ENCODE measurements at regions not wholly inside any gene's neighbourhood (a gene's known extent, or its start where the extent isn't known, plus 50 kb on each side); places are given as distances from the start of the nearest gene placed in this dataset.
A peak's percentile ranks its signal among the peaks of the same experiment; 100 is the strongest.

GRCh38 chr5:119795768-119796167 lies 166.4 kb downstream of the FAM170A start:
- Histone ChIP-seq H2BK120ac (ENCODE audit: low read depth, low read length) (no peak overlapping the region), H3K4me3 (ENCODE audit: low read length) (no peak overlapping the region), H3K4me1 (ENCODE audit: control insufficient read depth, low read depth, low read length) (peaks cover under 1% of the 10 kb centered on the region), H3K56ac (ENCODE audit: low read length) (no peak overlapping the region), H3K79me2 (ENCODE audit: control insufficient read depth, insufficient read depth, low read length) (no peaks in the 10 kb centered on the region), H4K8ac (ENCODE audit: low read depth, low read length) (no peak overlapping the region), H2BK15ac (replicated peaks; ENCODE audit: low read depth) (no peak overlapping the region), H3K18ac (ENCODE audit: low read length) (no peak overlapping the region), H3K9ac (ENCODE audit: low read length) (no peak overlapping the region), H2AK5ac (ENCODE audit: low read length) (no peak overlapping the region), H3K79me1 (ENCODE audit: low read length) (no peaks in the 10 kb centered on the region), H3K27ac (ENCODE audit: low read depth, low read length) (no peak overlapping the region), H4K5ac (ENCODE audit: low read length) (no peak overlapping the region), H2BK5ac (ENCODE audit: low read length) (no peak overlapping the region), H3K27me3 (ENCODE audit: insufficient read depth, low read length, poor library complexity) (no peaks in the 10 kb centered on the region), H3K36me3 (ENCODE audit: control insufficient read depth, insufficient read depth, low read length) (no peaks in the 10 kb centered on the region), H3K23ac (ENCODE audit: low read length) (no peak overlapping the region), H3K4ac (ENCODE audit: low read depth, low read length) (no peak overlapping the region), H3K4me2 (ENCODE audit: low read length) (no peak overlapping the region)
- no CpG with 5 or more reads among the region's 2 CpGs for WGBS (ENCODE audit: extremely low coverage, insufficient coverage, low lambda C conversion rate)
- DNase-seq: no peak

DNA sequence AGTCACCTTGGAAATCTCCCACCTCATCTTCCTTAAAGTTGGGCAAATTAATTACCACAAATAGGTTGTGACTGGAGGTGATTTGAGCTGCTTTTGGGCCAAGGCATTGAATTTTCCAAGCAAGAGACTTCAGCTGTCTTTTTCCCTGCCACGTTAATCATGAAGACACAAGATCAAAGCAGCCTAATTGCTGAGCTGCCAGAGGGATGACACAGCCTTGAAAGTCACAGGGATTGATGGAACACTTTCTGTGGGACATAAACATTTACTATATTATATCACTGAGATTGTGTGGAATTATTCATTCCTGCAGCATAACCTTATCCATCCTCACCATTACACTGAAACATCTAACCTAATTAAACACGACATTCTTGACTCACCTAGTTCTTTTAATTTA lies 172.2 kb downstream of the FAM170A start:
- H3K27me3 ChIP-seq (ENCODE audit: insufficient read depth, low read length, poor library complexity): no peaks in the 10 kb centered on the region
- H2AK5ac ChIP-seq (ENCODE audit: low read length): no peak overlapping the region
- no peak for DNase-seq
- H2BK120ac ChIP-seq (ENCODE audit: low read depth, low read length): no peak overlapping the region
- H3K9ac ChIP-seq (ENCODE audit: low read length): no peak overlapping the region
- no peak overlapping the region for H3K18ac ChIP-seq (ENCODE audit: low read length)
- no peak overlapping the region for H3K27ac ChIP-seq (ENCODE audit: low read depth, low read length)
- H2BK5ac ChIP-seq (ENCODE audit: low read length): no peak overlapping the region
- H3K4me2 ChIP-seq (ENCODE audit: low read length): no peak overlapping the region
- no peak overlapping the region for H3K4ac ChIP-seq (ENCODE audit: low read depth, low read length)
- no peaks in the 10 kb centered on the region for H3K79me2 ChIP-seq (ENCODE audit: control insufficient read depth, insufficient read depth, low read length)
- H2BK15ac ChIP-seq (replicated peaks; ENCODE audit: low read depth): no peak overlapping the region
- H3K79me1 ChIP-seq (ENCODE audit: low read length): no peaks in the 10 kb centered on the region
- H3K4me1 ChIP-seq (ENCODE audit: control insufficient read depth, low read depth, low read length): no peaks in the 10 kb centered on the region
- no peaks in the 10 kb centered on the region for H3K36me3 ChIP-seq (ENCODE audit: control insufficient read depth, insufficient read depth, low read length)
- no peak overlapping the region for H4K5ac ChIP-seq (ENCODE audit: low read length)
- no peak overlapping the region for H3K23ac ChIP-seq (ENCODE audit: low read length)
- no peak overlapping the region for H3K56ac ChIP-seq (ENCODE audit: low read length)
- no peak overlapping the region for H4K8ac ChIP-seq (ENCODE audit: low read depth, low read length)
- no peak overlapping the region for H3K4me3 ChIP-seq (ENCODE audit: low read length)
- no CpG with 5 or more reads among the region's 2 CpGs for WGBS (ENCODE audit: extremely low coverage, insufficient coverage, low lambda C conversion rate)

- Histone ChIP-seq H3K36me3 (ENCODE audit: control insufficient read depth, insufficient read depth, low read length) (no peaks in the 10 kb centered on the region), H3K79me2 (ENCODE audit: control insufficient read depth, insufficient read depth, low read length) (no peaks in the 10 kb centered on the region), H3K9ac (ENCODE audit: low read length) (no peak overlapping the region), H3K4me1 (ENCODE audit: control insufficient read depth, low read depth, low read length) (no peaks in the 10 kb centered on the region), H3K23ac (ENCODE audit: low read length) (no peak overlapping the region), H3K79me1 (ENCODE audit: low read length) (no peaks in the 10 kb centered on the region), H4K5ac (ENCODE audit: low read length) (no peak overlapping the region), H3K4me3 (ENCODE audit: low read length) (no peak overlapping the region), H3K4me2 (ENCODE audit: low read length) (no peak overlapping the region), H3K27me3 (ENCODE audit: insufficient read depth, low read length, poor library complexity) (no peaks in the 10 kb centered on the region), H4K8ac (ENCODE audit: low read depth, low read length) (no peak overlapping the region), H2BK120ac (ENCODE audit: low read depth, low read length) (no peak overlapping the region), H2BK15ac (replicated peaks; ENCODE audit: low read depth) (no peak overlapping the region), H3K27ac (ENCODE audit: low read depth, low read length) (no peak overlapping the region), H2AK5ac (ENCODE audit: low read length) (no peak overlapping the region), H3K56ac (ENCODE audit: low read length) (no peak overlapping the region), H2BK5ac (ENCODE audit: low read length) (no peak overlapping the region), H3K4ac (ENCODE audit: low read depth, low read length) (no peak overlapping the region), H3K18ac (ENCODE audit: low read length) (no peak overlapping the region)
- WGBS (ENCODE audit: extremely low coverage, insufficient coverage, low lambda C conversion rate): no CpG with 5 or more reads among the region's 2 CpGs
- DNase-seq: no peak
These were observed 178.7 kb downstream of the FAM170A start for GRCh38 chr5:119808024-119808423.

DNA sequence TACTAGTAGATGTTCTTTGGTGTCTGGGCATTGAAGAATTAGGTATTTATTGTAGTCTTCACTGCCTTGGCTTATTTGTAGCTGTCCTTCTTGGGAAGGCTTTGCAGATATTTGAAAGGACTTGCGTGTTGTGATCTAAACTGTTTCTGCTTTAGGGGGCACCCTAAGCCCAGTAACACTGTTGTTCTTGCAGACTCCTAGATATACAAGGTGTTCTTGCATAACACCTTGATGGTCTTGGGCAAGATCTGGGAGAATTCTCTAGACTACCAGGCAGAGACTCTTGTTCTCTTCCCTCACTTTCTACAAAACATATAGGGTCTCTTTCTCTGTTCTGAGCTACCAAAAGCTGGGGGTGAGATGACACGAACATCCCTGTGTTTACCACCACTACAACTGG lies 179.1 kb downstream of the FAM170A start:
- Histone ChIP-seq H3K56ac (ENCODE audit: low read length) (no peak overlapping the region), H3K27ac (ENCODE audit: low read depth, low read length) (no peak overlapping the region), H3K4me3 (ENCODE audit: low read length) (no peak overlapping the region), H3K4me1 (ENCODE audit: control insufficient read depth, low read depth, low read length) (no peaks in the 10 kb centered on the region), H3K79me2 (ENCODE audit: control insufficient read depth, insufficient read depth, low read length) (no peaks in the 10 kb centered on the region), H4K8ac (ENCODE audit: low read depth, low read length) (no peak overlapping the region), H3K36me3 (ENCODE audit: control insufficient read depth, insufficient read depth, low read length) (no peaks in the 10 kb centered on the region), H2BK15ac (replicated peaks; ENCODE audit: low read depth) (no peak overlapping the region), H2AK5ac (ENCODE audit: low read length) (no peak overlapping the region), H4K5ac (ENCODE audit: low read length) (no peak overlapping the region), H3K4me2 (ENCODE audit: low read length) (no peak overlapping the region), H2BK120ac (ENCODE audit: low read depth, low read length) (no peak overlapping the region), H3K18ac (ENCODE audit: low read length) (no peak overlapping the region), H3K4ac (ENCODE audit: low read depth, low read length) (no peak overlapping the region), H3K27me3 (ENCODE audit: insufficient read depth, low read length, poor library complexity) (no peaks in the 10 kb centered on the region), H3K23ac (ENCODE audit: low read length) (no peak overlapping the region), H2BK5ac (ENCODE audit: low read length) (no peak overlapping the region), H3K79me1 (ENCODE audit: low read length) (no peaks in the 10 kb centered on the region), H3K9ac (ENCODE audit: low read length) (no peak overlapping the region)
- peak; percentile 68 for DNase-seq
- WGBS (ENCODE audit: extremely low coverage, insufficient coverage, low lambda C conversion rate): no CpG with 5 or more reads among the region's 2 CpGs

DNA sequence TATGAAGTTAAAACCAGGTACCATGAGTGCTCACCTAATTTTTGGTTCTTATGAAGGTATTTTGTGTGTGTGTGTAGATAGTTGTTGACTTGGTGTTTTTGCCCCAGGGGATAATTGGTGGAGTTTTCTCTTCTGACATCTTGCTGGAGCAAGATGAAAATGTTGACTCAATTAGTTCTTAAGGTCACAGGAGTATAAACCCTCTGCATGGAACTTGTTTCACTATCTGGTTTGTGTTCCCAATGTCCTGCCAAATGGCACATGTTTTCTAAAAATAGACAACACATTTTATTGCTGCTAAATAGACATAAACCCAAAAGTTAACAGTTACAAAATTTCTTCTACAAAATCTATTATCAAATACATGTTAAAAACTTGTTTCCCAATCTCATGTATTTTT lies 180.9 kb downstream of the FAM170A start:
- Histone ChIP-seq H3K27me3 (ENCODE audit: insufficient read depth, low read length, poor library complexity) (no peaks in the 10 kb centered on the region), H2BK5ac (ENCODE audit: low read length) (no peak overlapping the region)

DNA sequence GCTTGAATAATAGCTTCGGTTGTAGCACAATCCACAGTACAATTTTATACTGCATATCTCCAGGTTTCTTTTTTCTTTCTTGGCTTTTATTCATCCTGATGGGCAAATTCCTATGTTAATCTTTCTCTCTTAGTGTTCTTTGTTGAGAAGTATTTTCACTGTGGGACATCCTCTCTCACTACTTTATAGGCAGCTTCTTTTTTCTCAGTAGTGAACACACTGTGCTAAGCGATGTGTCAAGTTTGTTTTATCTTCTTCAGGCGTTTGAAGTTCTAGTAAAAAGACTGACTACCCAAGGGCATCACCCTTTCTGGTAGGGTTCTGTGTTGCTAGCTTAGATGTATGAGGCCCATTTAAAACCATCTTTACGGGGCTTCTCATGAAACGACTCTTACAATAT lies 182.1 kb downstream of the FAM170A start:
- no peak overlapping the region for H3K23ac ChIP-seq (ENCODE audit: low read length)
- H3K36me3 ChIP-seq (ENCODE audit: control insufficient read depth, insufficient read depth, low read length): no peaks in the 10 kb centered on the region
- H3K9ac ChIP-seq (ENCODE audit: low read length): no peak overlapping the region
- no peaks in the 10 kb centered on the region for H3K4me1 ChIP-seq (ENCODE audit: control insufficient read depth, low read depth, low read length)
- H3K79me2 ChIP-seq (ENCODE audit: control insufficient read depth, insufficient read depth, low read length): no peaks in the 10 kb centered on the region
- H4K5ac ChIP-seq (ENCODE audit: low read length): no peak overlapping the region
- no peak overlapping the region for H3K18ac ChIP-seq (ENCODE audit: low read length)
- no peak overlapping the region for H2BK120ac ChIP-seq (ENCODE audit: low read depth, low read length)
- no CpG with 5 or more reads among the region's 5 CpGs for WGBS (ENCODE audit: extremely low coverage, insufficient coverage, low lambda C conversion rate)
- no peak overlapping the region for H2BK5ac ChIP-seq (ENCODE audit: low read length)
- H2BK15ac ChIP-seq (replicated peaks; ENCODE audit: low read depth): no peak overlapping the region
- no peak overlapping the region for H3K4ac ChIP-seq (ENCODE audit: low read depth, low read length)
- H3K27ac ChIP-seq (ENCODE audit: low read depth, low read length): no peak overlapping the region
- H3K79me1 ChIP-seq (ENCODE audit: low read length): no peaks in the 10 kb centered on the region
- no peak overlapping the region for H2AK5ac ChIP-seq (ENCODE audit: low read length)
- no peaks in the 10 kb centered on the region for H3K27me3 ChIP-seq (ENCODE audit: insufficient read depth, low read length, poor library complexity)
- H3K56ac ChIP-seq (ENCODE audit: low read length): no peak overlapping the region
- H3K4me3 ChIP-seq (ENCODE audit: low read length): no peak overlapping the region
- no peak overlapping the region for H4K8ac ChIP-seq (ENCODE audit: low read depth, low read length)
- no peak overlapping the region for H3K4me2 ChIP-seq (ENCODE audit: low read length)
- no peak for DNase-seq

More for the DNA sequence above, 180.9 kb downstream of the FAM170A start:
- H3K36me3 ChIP-seq (ENCODE audit: control insufficient read depth, insufficient read depth, low read length): no peaks in the 10 kb centered on the region
- H3K56ac ChIP-seq (ENCODE audit: low read length): no peak overlapping the region
- H3K79me1 ChIP-seq (ENCODE audit: low read length): no peaks in the 10 kb centered on the region
- H2BK120ac ChIP-seq (ENCODE audit: low read depth, low read length): no peak overlapping the region
- H3K4ac ChIP-seq (ENCODE audit: low read depth, low read length): no peak overlapping the region
- H3K27ac ChIP-seq (ENCODE audit: low read depth, low read length): no peak overlapping the region
- H2BK15ac ChIP-seq (replicated peaks; ENCODE audit: low read depth): no peak overlapping the region
- no peak overlapping the region for H3K4me3 ChIP-seq (ENCODE audit: low read length)
- H3K4me1 ChIP-seq (ENCODE audit: control insufficient read depth, low read depth, low read length): no peaks in the 10 kb centered on the region
- H4K5ac ChIP-seq (ENCODE audit: low read length): no peak overlapping the region
- no peak overlapping the region for H3K9ac ChIP-seq (ENCODE audit: low read length)
- no peak overlapping the region for H2AK5ac ChIP-seq (ENCODE audit: low read length)
- H3K18ac ChIP-seq (ENCODE audit: low read length): no peak overlapping the region
- H3K4me2 ChIP-seq (ENCODE audit: low read length): no peak overlapping the region
- H3K23ac ChIP-seq (ENCODE audit: low read length): no peak overlapping the region
- no peak overlapping the region for H4K8ac ChIP-seq (ENCODE audit: low read depth, low read length)
- no peaks in the 10 kb centered on the region for H3K79me2 ChIP-seq (ENCODE audit: control insufficient read depth, insufficient read depth, low read length)
- no peak for DNase-seq

All from mesendoderm (in vitro differentiated cells).